HFF-Myc (cell line): ENCODE measurements at regions not wholly inside any gene's neighbourhood (a gene's known extent, or its start where the extent isn't known, plus 50 kb on each side); places are given as distances from the start of the nearest gene placed in this dataset.

Experiments used
- DNase-seq: peaks from one replicate; pipeline ENCODE4 v3.0.0-alpha.2; 2011; ENCODE audit warnings: low read depth; ENCODE audit errors: extremely low read depth
- H3K4me3 ChIP-seq: replicated peaks from 2 replicates; pipeline ENCODE4 v1.5.1; 2011; ENCODE audit warnings: low read depth, mild to moderate bottlenecking, control low read depth, low read length
- CTCF ChIP-seq: IDR thresholded peaks from 2 replicates; pipeline ENCODE4 v1.5.1; 2012; ENCODE audit warnings: mild to moderate bottlenecking, low read depth, low read length, control low read depth; ENCODE audit errors: missing control alignments

- no peak overlapping the region for H3K4me3 ChIP-seq
- no peak for DNase-seq
- no peak for TF ChIP-seq CTCF
These were observed 393.7 kb upstream of the FANCL start for GRCh38 chr2:58634653-58635370.

- H3K4me3 ChIP-seq = no peak overlapping the region
- DNase-seq = no peak
- no peak for TF ChIP-seq CTCF
These were observed 392.7 kb upstream of the FANCL start for GRCh38 chr2:58633613-58634365.

- DNase-seq = no peak
- H3K4me3 ChIP-seq = no peak overlapping the region
- TF ChIP-seq CTCF = no peak
These were observed 390.9 kb upstream of the FANCL start for GRCh38 chr2:58631986-58632385.

GRCh38 chr2:58629545-58630119 is 388.5 kb upstream of the FANCL start:
- no peak for DNase-seq
- no peak for TF ChIP-seq CTCF

GRCh38 chr2:58620896-58621295 is 379.8 kb upstream of the FANCL start:
- H3K4me3 ChIP-seq = no peak overlapping the region
- no peak for TF ChIP-seq CTCF
- DNase-seq = no peak

More at GRCh38 chr2:58629545-58630119, 388.5 kb upstream of the FANCL start:
- no peak overlapping the region for H3K4me3 ChIP-seq

- no peak for TF ChIP-seq CTCF
- H3K4me3 ChIP-seq = no peak overlapping the region
- no peak for DNase-seq
These were observed 379.0 kb upstream of the FANCL start for GRCh38 chr2:58620093-58620492.
